ENCODE measurements at regions not wholly inside any gene's neighbourhood (a gene's known extent, or its start where the extent isn't known, plus 50 kb on each side); places are given as distances from the start of the nearest gene placed in this dataset.

GRCh38 chr11:107221748-107222285 is 203.5 kb upstream of the GUCY1A2 start:
- no peak for DNase-seq (ENCODE audit: low spot score)

DNA sequence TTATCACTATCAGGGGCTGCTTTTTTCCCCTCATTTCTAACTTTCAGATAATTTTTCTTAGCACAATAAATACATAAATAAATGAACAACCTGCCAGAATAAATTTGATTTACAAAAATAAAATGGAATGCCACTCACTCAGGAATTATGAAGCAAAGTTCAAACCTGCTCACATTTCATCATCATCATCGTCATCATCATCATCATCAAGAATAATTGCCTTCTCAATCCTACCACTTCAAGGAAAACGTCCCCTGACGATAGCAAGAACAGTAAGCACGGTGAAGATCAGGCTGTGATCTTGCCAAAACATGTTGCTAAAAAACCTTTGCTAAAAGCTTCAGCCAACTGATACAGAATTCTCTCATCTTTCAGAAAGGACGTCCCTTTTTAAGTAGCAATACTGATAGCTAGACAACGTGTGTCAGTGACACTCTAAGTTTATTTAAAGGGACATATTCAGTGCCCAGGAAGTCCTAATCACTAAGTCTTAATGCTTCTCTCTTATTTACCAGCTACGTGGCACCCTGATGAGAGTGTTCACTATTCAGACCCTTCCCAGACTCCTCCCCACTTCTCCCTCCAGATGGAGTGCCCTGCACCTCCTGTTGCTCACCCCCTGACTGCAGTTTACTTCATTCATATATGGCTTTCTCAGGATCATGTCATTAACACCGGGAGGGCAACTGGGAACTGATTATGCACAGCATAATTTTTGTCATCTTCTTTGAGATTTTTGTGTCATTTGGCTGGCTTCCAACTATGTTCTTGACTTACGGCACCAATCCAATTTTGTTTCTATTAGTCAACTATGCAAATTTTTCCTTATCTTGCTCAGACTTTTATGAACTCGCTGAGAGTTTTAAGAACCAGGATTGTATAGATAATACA is 200.1 kb upstream of the GUCY1A2 start:
- DNase-seq (ENCODE audit: low spot score) = no peak

DNA sequence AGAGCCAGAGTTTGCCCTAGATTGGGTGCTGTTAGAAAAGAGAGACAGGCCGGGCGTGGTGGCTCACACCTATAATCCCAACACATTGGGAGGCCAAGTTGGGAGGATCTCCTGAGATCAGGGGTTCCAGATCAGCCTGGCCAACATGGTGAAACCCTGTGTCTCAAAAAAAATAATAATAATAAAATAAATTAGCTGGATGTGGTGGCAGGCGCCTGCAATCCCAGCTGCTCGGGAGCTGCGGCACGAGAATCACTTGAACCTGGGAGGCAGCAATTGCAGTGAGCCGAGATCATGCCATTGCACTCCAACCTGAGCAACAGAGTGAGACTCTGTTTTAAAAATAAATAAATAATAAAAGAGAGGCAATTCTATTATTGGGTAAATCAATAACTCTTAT is 199.2 kb upstream of the GUCY1A2 start:
- DNase-seq (ENCODE audit: low spot score) = no peak

- no peak for DNase-seq (ENCODE audit: low spot score)
Observed at GRCh38 chr11:107215010-107215409, 196.7 kb upstream of the GUCY1A2 start.

DNA sequence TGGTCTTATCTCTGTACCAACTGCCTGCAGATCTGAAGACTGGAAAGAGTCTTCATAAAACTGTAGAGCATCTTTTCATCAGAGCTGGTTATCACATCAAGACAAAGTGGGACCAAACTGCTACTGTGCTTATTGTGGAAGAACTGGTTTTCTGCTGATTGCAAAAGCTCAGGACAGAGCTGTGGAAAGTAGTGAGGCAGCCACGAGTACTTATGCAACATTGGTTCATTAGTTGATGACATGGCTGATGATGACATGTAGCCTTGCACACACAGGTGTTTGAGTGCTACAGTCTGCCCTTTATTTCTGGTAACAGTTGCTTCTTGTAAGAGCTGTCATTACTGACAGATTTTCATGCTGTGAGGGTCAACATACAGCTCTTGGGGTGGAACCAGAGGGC is 185.4 kb upstream of the GUCY1A2 start:
- DNase-seq (ENCODE audit: low spot score) = no peak

- peak; percentile 23 for DNase-seq (ENCODE audit: low spot score)
Observed at GRCh38 chr11:107202241-107202640, 184.0 kb upstream of the GUCY1A2 start.

GRCh38 chr11:107198490-107199007 is 180.3 kb upstream of the GUCY1A2 start:
- DNase-seq (ENCODE audit: low spot score) = no peak

- DNase-seq (ENCODE audit: low spot score) = no peak
Observed at GRCh38 chr11:107197932-107198331, 179.7 kb upstream of the GUCY1A2 start.

DNA sequence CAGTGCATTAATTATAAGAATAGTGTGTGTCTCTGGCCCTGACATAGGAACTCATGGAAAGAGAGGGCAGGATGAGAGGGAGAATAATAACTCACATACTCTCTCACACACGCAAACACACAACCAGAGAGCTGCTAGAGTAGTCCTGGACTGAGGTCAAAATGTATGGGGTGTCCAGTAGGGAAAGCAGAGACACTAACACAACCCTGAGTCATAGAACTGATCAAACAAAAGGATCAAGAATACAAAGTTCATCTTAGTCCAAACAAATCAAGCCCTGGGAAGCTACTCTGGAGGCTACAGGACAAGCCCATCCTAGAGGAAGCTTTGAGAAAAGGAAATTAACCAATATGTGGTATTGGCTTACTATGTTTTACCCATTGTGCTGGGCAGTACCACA is 178.5 kb upstream of the GUCY1A2 start:
- DNase-seq (ENCODE audit: low spot score) = no peak

- no peak for DNase-seq (ENCODE audit: low spot score)
Observed at GRCh38 chr11:107184986-107185385, 166.7 kb upstream of the GUCY1A2 start.

GRCh38 chr11:107183953-107184352 is 165.7 kb upstream of the GUCY1A2 start:
- peak; percentile 28 for DNase-seq (ENCODE audit: low spot score)

GRCh38 chr11:107182978-107183377 is 164.7 kb upstream of the GUCY1A2 start:
- no peak for DNase-seq (ENCODE audit: low spot score)

- DNase-seq (ENCODE audit: low spot score) = no peak
Observed at GRCh38 chr11:107180236-107180635, 162.0 kb upstream of the GUCY1A2 start.

- DNase-seq (ENCODE audit: low spot score) = no peak
Observed at GRCh38 chr11:107179829-107180228, 161.6 kb upstream of the GUCY1A2 start.

- no peak for DNase-seq (ENCODE audit: low spot score)
Observed at GRCh38 chr11:107177106-107177477, 158.8 kb upstream of the GUCY1A2 start.

GRCh38 chr11:107176148-107177105 is 158.2 kb upstream of the GUCY1A2 start:
- no peak for DNase-seq (ENCODE audit: low spot score)

- no peak for DNase-seq (ENCODE audit: low spot score)
Observed at GRCh38 chr11:107174856-107175255, 156.6 kb upstream of the GUCY1A2 start.

DNA sequence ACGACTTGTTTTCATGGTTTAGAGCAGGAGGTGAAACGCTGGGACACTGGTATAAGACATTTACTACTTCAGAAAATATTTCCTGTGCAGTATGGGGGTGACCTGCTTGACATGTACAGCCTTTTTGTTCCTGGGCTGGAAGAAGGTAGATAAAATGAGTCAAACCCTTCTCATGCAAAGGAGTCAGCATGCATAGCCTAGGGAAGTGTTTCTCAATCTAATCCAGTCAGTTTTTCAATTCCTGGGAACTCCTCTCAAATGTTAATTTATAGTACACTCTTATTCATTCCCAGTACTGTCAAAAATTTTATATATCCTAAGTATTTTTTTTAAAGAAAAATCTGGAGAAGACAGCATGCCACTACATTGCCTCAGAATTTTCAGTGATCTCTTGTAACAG is 154.7 kb upstream of the GUCY1A2 start:
- no peak for DNase-seq (ENCODE audit: low spot score)

DNA sequence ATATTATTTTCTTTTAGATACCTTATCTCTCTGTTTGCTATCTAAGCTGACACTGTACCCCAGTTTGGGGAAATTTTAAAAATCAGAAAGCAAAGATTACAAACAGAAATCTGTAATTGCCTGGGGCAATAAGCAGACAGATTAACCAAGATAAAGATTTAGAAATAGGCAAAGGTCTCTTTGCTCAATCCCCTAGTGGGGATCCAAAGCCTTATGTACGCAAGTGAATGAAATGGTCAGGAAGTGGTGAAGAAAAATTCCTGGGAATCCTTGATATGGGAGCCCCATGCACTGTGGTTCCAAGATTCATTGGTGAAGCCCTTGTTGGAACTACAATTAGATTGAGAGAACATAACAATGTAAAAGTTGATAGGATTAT is 139.5 kb upstream of the GUCY1A2 start:
- no peak for DNase-seq (ENCODE audit: low spot score)

DNA sequence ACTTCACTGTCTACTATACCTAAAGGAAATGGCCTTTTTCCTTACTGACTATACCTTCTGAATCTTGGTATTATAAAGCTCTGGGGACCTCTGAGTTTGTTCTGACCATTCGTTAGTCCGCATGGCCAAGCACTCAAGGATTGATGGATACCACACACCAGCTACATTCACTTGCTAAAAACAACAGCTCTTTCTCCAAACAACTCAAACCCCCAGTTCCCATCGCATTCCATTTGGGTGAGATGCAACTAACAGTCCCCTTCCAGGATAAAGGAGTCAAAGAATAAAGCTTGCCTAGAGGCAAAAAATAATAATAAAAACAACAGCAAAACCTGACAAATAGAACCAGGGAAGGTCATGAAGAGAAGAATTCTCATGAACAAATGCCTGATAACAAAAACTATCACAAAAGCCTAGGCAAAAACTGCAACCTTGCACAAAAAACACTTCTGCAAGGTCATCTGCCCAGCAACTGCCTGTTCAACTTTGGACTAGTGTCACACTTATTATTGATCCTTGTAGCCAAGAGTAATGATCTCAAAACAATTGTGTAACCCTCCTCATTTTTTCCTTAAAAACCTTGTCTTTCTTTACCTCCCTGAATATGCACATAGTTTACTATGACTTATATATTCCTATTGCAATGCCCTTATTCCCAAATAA is 139.0 kb upstream of the GUCY1A2 start:
- DNase-seq (ENCODE audit: low spot score) = no peak

DNA sequence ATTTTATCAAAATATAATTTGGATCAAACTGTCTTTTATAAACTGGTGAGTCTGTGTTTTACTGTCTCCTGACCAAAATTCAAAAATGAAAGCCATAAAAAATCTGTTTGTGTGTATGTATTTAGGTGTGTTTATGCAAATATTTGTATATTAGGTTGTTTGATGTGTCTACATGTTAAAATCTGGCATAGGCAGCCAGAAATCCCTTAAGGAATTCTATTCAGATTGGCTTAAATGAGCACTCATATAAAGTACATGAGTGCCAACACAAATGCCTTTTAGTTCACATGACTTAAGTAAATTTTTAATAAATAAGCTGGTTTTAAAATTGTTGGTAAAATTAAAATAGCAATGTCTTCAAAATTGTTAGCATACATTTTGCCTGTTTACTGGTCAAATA is 133.3 kb upstream of the GUCY1A2 start:
- DNase-seq (ENCODE audit: low spot score) = no peak

DNA sequence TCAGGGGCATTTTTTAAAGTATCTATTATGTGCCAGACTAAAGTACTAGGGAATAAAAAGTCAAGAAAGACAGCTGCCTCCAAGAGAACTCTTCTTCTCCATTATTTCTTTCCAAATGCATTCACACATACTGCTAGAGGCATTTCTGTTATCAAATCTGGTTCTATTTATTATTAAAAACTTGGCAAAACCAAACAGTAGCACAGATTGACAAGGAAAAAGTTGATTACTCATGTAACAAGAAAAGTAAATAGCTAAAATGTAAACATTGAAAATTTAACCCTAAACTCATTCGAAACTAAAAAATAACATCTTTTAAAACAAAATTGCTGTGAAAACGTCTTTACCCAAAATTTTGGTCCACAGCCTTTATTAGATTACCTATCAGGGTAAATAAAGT is 132.9 kb upstream of the GUCY1A2 start:
- DNase-seq (ENCODE audit: low spot score) = no peak
